GM13976 (cell line): ENCODE measurements at regions not wholly inside any gene's neighbourhood (a gene's known extent, or its start where the extent isn't known, plus 50 kb on each side); places are given as distances from the start of the nearest gene placed in this dataset.

ENCODE experiments used
- DNase-seq: peaks from one replicate; pipeline ENCODE4 v3.0.0; 2012; ENCODE audit warnings: low spot score
- CTCF ChIP-seq: IDR thresholded peaks from 2 replicates; pipeline ENCODE4 v1.5.1; 2012; ENCODE audit warnings: borderline replicate concordance, mild to moderate bottlenecking; ENCODE audit not compliant: insufficient read depth; ENCODE audit errors: extremely low read depth, missing control alignments, control extremely low read depth
- in situ Hi-C: fragments of 300-500 bp; cut with MboI; formaldehyde crosslinking; loops from one replicate; pipeline ENCODE4 v1.12.0; 2022; ENCODE audit warnings: low sequenced_read_pairs, mixed read lengths, inconsistent platforms; ENCODE audit not compliant: unreplicated experiment

DNA sequence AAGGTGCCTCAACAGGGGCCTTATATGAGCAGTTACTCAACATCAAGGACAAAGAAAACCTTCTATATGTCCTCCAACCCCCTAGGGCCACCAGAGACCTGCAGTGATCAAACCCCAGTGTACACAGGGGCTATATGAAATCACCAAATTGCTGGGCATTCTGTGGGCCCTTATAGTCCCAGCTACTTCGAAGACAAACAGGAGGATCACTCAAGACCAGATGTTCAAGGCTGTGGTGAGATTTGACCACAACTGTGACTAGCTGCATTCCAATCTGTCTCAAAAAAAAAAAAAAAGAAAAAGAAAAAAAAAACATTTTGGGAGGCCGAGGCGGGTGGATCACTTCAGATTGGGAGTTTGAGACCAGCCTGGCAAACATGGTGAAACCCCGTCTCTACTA is 51.0 kb upstream of the PRB2 start:
- in situ Hi-C loops = no loop called here
- DNase-seq = no peak
- no peak for TF ChIP-seq CTCF

DNA sequence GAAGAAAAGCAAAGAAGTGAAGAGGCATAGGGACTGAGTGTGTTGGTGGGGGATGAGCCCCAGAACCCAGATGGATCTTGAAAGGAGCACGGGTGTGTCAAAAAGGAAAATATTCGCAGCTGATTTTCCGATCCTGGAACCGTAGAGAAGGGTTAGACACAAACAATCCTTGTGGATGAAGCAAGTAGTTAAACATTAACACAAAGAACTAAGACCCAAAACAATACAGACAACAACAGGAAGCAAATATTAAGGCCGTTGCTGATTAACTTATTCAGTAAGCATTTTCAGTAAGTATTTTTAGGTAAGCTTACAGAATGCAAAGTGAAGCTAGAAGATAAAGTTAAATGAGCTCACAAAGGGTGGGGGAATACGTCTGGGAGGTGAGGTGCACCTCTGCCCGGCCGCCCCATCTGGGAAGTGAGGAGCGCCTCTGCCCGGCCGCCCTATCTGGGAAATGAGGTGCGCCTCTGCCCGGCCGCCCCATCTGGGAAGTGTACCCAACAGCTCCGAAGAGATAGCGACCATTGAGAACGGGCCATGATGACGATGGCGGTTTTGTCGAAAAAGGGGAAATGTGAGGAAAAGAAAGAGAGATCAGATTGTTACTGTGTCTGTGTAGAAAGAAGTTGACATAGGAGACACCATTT is 62.8 kb upstream of the PRB2 start:
- no peak for TF ChIP-seq CTCF
- in situ Hi-C loops = no loop called here
- DNase-seq = no peak

GRCh38 chr12:11460343-11461023 is 65.1 kb upstream of the PRB2 start:
- DNase-seq = no peak
- in situ Hi-C loops = no loop called here
- no peak for TF ChIP-seq CTCF

GRCh38 chr12:11461433-11461832 is 66.1 kb upstream of the PRB2 start:
- TF ChIP-seq CTCF = no peak
- no peak for DNase-seq
- in situ Hi-C loops = no loop called here

DNA sequence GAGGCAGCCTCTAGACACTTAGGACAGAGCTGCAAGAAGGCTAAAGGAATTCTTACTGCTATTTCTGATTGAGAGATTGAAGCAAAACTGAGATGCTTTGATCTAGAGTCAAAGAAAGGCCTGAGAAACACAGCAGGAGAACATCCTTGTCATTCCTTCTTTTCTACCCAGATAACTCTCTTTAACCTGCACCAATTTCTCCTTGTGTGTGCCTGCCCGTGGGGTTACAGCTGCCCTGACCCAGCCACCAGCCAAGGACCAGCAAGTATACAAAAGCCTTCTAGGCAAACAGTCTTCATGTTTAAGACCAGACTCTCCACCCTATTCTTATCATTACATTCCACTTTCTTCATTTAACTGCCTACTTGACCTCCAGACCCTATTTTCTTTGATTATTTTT is 81.7 kb upstream of the PRB2 start:
- in situ Hi-C loops = loop anchor here (25.0 kb wide), 1 partner anchor 1240 kb away; no protein-coding TSS in a partner anchor
- no peak for TF ChIP-seq CTCF
- no peak for DNase-seq

DNA sequence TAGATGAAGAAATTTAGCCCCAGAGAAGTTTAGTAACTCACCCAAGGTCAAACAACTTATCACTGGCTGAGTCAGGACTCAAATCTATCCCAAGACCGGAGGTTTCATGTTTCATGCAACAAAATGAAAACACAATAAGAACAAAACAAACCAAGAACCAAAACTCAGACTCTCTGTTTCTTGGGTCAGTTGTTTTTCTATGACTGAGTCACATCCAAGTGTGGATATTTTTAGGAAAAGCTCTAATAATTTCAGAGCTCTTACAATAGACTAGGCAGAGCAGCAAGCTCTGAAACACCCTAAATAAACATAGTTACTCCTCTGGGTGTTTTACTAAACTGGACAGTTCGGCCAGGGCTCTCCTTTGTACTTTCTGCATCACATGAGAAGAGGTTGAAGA is 87.6 kb upstream of the PRB2 start:
- in situ Hi-C loops = loop anchor here (10.0 to 25.0 kb wide), 2 partner anchors 708 to 1246 kb away; no protein-coding TSS in a partner anchor
- DNase-seq = no peak
- no peak for TF ChIP-seq CTCF
